Glomerular visceral epithelial cell (primary cell): ENCODE measurements at regions not wholly inside any gene's neighbourhood (a gene's known extent, or its start where the extent isn't known, plus 50 kb on each side); places are given as distances from the start of the nearest gene placed in this dataset.

Experiments used
- DNase-seq: peaks from one replicate; pipeline ENCODE4 v3.0.0-alpha.2; 2016; ENCODE audit errors: extremely low spot score

- no peak for DNase-seq
Measured at GRCh38 chrX:141641138-141641537, 51.6 kb downstream of the SPANXA2 start.

DNA sequence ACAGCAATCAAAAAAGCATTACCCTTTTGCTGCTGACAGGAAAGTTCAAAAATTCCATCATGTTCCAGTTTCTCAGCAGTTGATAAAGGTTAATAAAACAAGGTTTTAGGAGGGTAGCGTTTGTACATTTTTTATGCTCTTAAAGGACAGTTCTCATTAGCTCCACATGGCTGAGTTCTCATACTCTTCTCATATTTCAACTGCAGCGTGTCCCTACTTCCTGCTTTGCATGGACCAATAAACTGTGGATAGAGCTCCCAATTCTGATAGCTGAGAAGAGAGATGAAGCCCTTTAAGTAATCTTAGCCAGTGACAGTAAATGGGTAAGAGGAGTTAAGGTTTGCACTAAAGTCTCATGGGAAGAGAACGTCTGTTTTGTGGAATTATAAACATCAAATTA is 53.5 kb downstream of the SPANXA2 start:
- DNase-seq, result peak; percentile 9
